Stimulated activated CD4-positive, alpha-beta T cell treated with anti-CD3 and anti-CD28 coated beads, Interleukin-15, amount 100 ng/mL, for 1 hour (primary cell): ENCODE measurements at regions not wholly inside any gene's neighbourhood (a gene's known extent, or its start where the extent isn't known, plus 50 kb on each side); places are given as distances from the start of the nearest gene placed in this dataset.

Source experiments
- DNase-seq, 2 donors: peaks; one replicate each; pipeline ENCODE4 v3.0.0-alpha.2; 2020; ENCODE audit warnings: low read depth in 1 of 2, low spot score in 1 of 2

DNA sequence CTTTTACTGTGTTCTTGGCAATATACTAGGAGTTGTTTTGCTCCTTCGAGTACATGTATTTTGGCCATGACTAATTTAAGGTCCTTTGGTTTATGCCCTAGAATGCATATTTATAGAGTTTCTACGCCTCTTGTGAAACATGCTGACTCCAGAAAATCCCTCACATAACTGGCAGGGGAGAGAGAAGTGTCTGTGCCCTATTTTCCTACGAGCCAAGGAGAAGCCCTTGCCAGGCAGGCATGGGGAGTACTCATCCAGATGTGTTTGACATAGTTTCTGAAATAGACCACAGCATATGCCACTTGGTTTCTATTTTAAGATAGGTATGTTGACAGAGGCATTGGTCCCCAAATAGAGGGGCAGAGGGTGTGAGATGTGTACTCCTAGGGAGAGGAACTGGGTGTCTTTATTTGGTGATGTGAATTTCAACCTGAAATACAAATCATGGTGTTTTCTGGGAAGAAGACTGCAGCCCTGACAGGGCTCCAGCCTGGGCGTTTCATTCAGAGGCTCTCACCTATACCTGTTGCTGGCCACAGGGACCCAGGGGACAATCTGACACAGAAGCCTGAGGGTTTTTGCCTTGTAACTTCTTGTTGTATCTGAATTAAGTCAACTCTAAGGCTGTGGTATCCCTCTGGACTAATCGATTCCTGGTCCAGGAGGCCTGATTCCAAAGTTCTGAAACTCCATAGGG, 267.8 kb upstream of the C2CD4B start:
- DNase-seq = no peak

DNA sequence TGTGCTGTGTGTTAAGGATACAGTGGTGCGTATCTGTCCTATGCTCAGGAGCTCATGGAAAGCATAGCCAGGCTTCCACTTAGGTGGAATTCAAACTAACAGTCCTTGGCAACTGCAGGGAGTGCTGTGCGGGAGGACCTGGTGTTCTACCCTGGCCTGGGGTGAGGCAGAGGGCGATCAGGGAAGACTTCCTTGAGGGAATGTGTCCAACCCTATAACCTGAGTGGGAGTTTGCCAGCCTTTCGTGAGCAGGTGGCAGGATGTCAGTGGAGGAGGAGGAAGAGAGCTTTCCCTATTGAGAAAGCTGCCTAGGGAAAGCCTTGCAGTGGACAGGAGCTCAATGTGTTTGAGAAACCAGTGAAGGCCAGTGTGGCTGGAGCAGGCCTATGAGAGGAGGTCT, 271.1 kb upstream of the C2CD4B start:
- DNase-seq = no peak

DNA sequence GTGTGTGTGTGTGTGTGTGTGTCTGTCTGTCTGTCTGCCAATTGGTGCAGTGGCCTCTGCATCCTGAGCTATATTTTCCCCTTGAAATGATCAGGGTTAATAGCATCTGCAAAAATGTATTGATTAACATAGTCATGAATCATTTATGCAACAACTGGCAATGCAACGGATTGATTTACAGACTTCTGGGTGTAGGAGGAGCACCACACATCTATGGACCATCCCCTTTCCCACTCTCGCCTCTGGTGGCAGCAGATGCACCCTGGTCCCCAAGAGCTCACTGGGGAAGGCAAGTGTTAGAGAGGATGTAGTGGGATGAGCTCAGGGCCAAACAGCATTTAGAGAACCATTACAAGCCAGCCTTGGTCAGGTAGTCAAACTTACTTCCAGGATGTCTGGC, 272.7 kb upstream of the C2CD4B start:
- DNase-seq = no peak

DNA sequence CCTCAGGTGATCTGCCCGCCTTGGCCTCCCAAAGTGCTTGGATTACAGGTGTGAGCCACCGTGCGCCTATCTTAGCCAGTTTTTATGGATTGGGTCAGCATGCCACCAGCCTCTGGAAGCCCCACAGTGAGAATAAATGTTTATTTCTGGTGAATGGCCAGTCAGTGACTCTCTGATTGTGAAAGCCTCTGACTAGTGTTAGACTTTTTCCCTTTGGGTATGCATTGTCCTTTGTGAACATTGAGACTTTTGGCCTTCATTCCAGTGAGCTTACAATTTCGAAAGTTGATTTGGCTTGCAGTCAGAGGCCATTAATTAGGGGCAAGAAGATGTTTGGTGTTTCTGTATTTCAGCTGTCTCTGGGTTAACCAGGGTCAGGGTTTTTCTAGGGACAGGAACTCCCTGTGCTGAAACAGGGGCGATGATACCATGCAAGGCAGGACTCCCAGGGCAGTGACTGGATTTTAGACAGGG, 274.5 kb upstream of the C2CD4B start:
- DNase-seq = no peak

DNA sequence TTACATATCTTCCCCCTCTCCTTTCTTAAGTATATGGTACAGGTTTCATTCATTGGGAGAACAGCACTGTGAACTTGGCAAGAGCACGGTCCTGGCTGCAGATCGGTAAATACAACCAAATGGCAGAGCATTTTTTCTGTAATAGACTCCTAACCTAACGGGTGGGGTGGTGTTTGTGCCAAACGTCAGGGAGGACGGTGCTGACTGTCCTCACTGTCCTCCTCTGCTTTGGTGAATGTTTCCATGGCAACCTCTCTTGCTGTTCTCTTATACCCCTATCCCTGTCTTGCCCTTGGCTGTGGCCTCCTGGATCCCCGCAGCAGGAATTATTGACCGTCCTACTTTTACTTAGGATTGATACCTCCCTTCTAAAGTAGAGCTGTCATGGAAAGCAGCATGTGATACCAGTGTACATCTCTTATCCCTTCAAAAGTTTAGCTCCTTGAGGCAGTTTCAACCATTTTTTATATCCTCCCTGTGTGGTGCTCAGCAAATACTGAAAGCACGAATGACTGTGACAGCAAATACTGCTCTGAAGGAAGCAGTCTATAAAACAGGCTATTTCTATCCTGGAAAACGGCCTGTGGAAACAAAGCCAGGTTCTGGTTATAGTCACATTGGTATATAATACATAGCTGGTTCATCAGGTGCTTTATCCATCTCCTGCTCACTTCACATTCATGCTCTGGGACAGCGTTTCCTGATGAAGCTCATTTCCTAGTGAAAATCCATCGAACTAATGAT, 275.4 kb upstream of the C2CD4B start:
- no peak for DNase-seq

DNA sequence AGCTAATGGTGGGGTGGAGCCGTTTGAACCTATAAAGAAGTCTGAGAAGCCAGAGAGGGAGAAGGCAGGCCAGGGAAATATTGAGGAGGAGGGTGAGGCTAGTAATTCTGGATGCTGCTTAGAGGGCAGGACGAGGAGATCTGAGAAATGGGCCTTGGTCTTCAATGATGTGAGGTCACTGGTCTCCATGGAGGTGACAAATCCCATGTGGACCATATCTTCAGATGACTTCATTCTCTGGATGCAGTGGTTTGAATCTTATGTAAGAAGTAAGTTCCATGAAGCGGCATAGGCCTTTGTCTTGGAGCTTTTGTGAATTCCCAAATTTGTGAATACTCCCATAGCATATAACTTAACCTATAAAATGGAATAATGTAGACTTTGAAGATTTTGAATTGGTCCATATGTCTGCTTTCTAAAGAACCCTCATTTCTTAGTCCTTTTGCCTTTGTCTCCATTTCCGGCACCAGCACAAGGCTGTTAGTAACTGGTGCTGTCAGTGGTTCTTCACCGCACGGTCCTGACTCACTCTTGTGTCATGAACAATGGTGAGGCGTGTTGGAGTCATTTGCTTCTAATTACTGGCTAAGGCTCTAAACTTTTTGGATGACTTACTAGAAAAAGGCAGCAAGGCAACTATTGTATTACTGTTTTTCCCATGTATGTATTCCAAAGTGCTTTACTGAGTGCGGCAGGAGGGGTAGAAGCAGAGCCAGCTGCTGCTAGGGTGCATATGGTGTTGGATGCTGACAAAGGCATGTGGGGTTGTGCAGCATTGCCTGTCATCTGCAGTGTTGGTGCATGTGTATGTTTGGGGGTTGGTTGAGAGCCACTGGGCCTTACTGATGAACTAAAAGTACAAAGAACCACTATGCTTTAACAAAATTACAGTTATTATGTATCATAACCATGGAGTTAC, 279.3 kb upstream of the C2CD4B start:
- DNase-seq = no peak

DNA sequence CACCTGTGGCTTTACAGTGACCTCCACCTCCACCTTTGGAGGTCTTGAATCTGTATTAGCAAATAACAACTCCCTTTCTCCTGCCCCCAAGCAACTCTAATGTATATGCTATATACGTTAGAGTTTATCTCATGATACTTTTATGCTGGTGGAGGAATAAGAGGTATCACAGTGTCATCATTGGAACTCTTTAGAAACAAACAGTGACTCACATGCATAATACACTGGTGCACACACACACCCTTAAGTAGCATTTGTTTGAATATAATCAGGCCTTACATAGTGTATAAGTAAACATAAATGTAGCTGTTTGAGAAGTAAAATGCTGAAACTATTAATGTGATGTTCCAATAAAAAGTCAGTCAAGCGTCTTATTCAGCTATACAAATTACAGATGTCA, 280.2 kb upstream of the C2CD4B start:
- DNase-seq = no peak

DNA sequence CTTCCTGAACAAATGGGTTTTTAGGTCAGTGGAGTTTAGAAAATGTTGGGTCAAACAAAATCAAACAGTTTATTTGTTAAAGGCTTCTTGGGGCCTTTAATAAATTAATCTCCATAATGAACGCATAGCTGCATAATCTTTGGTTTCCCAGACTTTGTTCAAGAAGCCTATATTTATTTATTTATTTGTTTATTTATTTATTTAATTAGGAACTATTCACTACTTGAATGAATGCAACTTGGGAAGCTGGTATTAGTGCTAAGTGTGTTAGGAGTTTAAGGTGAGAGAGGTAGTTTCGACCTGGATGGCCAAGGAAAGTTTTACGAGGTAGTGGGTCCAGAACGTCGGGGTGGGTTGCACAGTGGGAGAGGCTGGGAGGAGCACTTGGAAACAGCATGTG, 281.9 kb upstream of the C2CD4B start:
- DNase-seq = no peak

DNA sequence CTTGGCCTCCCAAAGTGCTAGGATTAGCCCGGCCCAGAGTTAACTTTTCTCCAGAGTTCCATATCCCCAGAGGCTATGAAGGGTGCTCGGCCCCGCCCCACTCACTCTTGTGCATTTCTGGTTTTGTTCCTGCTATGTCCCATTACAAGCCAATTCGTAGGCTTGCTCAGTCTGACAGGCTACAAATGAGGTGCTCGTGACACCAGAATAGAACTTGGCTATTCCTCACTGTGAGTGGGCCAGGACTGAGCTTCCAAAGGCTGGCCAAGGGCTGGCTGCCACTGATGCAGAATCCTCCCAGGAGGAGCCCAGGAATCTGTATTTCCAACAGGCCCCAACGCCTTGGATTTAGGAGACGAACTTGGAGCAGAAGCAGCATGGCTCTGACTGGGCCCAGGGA, 282.7 kb upstream of the C2CD4B start:
- DNase-seq = no peak

DNA sequence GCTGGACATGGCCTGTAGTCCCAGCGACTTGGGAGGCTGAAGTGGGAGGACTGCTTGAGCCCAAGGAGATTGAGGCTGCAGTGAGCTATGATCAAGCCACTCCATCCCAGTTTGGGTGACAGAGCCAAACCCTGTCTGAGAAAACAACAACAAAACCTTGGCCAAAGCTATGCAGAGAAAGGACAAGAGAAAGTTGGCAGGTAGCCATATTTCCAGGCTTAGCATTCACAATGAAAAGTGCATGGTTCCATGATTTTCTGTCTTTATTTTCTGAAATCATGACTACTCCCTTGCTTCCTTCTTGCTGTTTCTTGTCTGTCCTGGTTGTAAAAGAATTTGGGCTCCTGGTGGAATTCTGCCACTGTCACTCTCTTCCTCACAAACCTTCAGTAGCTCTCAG, 284.6 kb upstream of the C2CD4B start:
- no peak for DNase-seq

DNA sequence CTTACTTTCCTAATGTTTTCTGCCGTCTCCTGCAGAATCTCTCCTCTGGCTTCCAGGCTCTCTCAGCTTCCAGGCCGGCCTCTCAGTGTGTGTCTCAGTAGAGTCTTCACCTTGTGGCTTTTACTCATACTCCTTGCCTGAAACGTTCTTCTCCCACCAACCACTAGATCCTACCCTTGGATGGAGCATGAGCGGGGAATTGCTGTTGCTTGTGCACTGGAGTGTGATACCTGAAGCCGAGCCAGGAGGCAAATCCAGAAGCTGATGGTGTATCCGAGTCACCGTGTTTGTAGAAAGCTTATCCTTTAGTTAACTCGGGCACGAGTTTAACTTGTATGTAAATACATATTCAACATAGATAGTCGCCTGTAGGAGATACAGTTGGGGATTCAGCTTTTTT, 285.0 kb upstream of the C2CD4B start:
- no peak for DNase-seq

DNA sequence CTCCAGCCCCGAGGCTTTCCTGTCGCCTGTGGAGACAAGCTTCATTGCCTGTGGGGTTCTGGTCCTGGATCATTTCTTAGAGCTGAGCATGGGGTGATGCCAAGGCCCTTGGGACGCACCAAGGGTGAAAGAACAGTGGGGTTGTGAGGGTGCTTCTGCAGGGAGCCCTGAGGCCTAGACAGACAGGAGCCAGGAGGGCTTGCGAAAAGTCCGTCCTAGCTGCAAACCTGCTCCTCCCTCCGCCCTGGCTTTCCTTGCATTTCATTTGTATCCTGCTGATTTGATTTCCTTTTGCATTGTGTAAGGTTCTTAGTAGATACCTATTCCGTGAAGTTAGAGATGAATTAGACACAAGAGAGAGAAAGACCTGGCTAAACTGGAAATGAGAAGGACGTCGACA, 286.9 kb upstream of the C2CD4B start:
- no peak for DNase-seq

DNA sequence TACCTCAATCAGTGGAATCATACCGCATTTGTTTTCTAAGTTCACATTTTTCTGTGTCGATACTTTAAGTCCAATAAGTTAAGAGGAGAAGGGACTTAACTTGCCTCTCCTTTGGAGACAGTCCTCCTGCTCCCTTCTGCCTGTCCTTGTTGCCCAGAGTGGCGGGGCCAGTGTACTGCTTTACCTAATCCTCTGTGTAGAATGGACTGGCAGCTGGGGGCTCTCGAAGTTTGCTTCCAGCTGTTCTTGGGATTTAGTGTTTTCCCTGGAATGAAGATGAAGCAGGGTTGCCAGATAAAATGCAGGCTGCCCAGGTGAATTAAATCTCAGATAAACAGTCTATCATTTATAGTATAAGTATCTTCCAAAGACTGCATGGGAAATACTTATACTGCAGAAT, 287.6 kb upstream of the C2CD4B start:
- no peak for DNase-seq

DNA sequence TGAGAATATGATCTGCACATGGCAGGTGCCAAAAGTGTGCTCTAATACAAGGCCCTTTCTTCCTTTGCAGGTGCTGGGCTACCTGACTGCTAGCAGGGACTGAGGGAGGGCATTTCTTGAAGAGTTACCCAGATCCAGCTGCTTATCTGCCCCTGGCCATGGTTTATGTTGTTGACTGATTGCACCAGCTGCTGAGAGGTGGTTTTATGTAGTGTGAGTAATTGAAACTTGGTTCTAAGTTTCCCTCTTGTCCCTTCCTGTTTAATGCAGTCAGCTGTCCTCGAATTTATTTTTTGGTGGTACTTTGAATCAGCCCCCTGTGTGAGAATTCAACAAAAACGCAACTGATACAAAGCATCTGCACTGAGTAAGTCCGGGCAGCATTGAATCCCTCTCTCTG, 288.3 kb upstream of the C2CD4B start:
- DNase-seq = no peak

DNA sequence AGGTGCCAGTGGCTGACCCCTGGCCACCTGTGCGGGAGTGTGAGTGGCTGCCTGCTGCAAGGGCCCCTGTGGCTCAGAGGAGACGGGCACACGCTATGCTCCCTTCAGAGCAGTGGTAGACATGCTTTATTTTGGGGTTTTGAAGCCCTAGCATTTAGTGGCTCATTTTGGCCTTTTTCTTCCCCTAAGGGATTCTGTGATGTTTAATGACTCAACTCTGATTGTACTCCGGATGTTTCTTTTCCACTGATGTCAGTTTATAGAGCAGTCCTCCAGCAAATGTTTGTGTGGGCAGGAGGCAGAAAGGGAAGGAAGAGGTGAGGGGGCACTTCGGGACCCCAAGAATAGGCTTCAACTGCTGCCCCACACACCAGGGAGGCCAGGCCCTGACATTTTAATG, 288.9 kb upstream of the C2CD4B start:
- no peak for DNase-seq

DNA sequence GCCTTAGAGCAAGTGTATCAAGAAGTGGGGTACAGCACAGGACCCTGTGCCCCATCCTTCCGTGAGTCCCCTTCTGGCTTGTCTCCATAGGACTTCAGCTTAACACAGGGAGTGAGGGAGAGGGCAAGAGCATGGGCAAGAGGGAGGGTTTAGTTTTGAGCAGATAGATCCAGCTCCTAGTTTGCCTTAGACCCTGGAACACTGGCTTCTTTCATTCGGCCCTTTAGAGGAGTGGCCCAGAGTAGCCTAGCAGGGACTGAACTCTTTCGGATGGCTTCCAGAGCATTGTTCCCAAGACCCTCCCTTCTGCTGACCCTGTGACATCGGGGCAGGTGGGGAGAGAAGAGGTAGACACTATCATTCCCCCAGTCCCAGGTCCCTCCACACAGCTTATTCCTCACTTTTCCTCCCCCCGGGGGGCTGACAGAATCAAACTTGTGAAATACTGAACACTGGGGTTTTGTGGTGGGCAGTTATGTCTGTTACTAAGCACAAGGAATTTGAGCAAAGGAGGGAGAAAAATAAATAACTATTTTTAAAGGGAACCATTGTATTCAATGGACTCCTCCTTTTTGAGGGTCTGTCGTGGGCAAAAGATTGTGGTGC, 289.6 kb upstream of the C2CD4B start:
- DNase-seq = no peak

DNA sequence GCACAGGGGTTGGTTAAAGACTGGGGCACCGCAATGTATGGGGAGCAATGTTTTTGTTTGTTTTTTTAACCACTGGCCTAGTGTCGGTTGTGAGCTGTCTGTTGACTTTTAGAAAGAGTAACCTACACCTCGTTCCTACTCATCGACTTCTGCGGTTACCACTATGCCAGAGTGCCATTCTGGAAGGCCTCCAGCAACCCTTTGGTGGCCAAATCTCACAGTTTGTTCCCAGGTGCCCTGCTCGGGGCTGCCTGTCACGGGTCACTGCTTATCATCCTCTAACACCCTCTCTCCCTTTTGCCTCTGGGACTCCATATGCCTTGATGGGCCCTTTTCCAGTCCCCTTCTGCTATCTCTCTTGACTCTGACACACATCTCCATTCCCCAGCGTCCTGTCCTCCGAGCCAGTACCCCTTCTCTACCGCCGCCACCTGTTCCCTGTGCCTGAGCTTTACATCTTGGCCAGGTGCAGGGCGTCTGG, 290.4 kb upstream of the C2CD4B start:
- no peak for DNase-seq

DNA sequence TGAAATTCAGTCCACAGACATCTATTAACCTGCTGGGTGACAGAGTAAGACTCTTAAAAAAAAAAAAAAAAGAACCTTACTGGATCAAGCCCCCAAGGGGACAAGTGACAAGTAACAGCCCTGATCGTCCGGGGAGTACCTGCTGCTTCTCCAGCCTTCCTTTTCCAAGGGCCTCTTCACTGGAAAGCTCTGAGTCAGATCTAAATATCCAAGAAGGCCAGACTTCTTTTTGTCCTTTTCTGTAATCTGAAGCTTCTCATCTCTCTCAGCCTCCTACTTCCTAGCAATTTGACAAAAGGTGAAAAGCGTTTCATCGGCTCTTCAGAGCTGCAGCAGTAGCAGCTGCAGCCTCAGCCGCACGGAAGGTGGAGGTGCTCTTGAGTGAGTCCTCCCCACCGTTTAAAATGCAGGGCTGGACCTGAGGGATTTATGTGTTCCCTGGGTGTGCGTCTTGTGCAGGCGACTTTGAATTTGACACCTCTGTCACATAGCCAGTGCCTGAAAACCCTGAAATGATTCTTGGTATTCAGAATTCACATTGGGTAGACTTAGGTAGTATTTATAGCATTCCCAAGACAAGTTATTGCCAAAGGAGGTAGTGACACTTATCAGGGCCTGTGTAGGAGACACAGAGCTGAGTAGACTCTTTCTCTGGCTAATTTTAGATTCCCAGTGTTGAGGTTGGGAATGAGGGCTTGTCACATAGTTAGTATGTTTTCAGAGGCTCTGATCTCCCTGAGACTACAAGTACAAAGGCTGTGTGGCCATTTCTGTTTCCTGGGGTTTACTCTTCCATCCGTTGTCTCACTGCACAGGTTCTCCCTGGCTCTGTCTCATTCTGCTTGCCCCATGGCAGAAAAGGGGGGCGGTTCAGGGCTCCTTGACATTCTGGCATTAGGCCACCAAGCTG, 291.2 kb upstream of the C2CD4B start:
- no peak for DNase-seq

DNA sequence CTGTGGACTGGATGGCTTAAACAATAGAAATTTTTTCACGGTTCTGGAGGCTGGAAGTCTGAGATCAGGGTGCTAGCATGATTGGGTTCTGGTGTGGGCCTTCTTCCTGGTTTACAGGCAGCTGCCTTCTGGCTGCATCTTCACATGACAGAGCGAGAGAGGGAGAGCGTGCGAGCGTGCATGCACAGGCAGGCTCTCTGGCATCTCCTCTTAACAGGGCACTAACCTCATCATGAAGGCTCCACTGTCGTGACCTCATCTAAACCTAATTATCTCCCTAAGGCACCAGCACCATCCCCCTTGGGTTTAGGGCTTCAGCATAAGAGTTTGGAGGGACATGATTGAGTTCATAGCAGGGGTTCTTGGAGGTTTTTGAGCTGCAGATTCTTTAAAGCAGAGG, 292.0 kb upstream of the C2CD4B start:
- DNase-seq = no peak

DNA sequence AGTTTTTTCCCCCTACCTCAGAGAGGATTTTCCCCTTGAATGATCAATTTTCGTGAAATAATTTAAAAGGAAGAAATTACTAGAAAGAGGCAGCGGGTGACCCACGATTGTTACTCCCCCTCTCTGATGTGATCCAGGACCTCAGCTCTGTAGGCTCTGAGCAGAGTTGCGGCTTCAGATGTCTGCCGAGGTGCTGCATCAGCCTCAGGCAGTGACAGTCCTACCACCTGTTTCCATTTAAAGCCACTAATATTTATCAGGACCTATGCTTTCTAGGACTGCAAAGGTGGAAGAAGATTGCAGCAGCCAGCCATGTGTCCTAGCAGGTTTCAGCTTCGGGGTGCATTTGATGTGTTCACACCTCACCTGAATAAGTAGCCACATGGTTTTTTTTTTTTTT, 294.8 kb upstream of the C2CD4B start:
- DNase-seq = no peak
